Activated T-cell treated with anti-CD3 and anti-CD28 coated beads, Interleukin-2, amount 50 U/mL, for 4 hours (primary cell): ENCODE measurements at regions not wholly inside any gene's neighbourhood (a gene's known extent, or its start where the extent isn't known, plus 50 kb on each side); places are given as distances from the start of the nearest gene placed in this dataset.

Experiments used
- ATAC-seq, 2 donors: fragments of 200-7000 bp; cut with Tn5 transposase; one replicate each; pipeline ENCODE4 v1.10.0; 2021
- DNase-seq: peaks from one replicate; pipeline ENCODE4 v3.0.0-alpha.2; 2020
- H3K27me3 Mint-ChIP-seq: one replicate; pipeline ENCODE4 v1.8.0; 2021; ENCODE audit warnings: low read depth, mixed read lengths
- H3K36me3 Mint-ChIP-seq: one replicate; pipeline ENCODE4 v1.8.0; 2022; ENCODE audit warnings: mixed read lengths; ENCODE audit not compliant: insufficient read depth
- H3K4me1 Mint-ChIP-seq: one replicate; pipeline ENCODE4 v1.8.0; 2021; ENCODE audit warnings: low read depth, mixed read lengths
- H3K4me3 Mint-ChIP-seq: one replicate; pipeline ENCODE4 v1.8.0; 2021; ENCODE audit warnings: mild to moderate bottlenecking, moderate library complexity, mixed read lengths
- H3K9me3 Mint-ChIP-seq: one replicate; pipeline ENCODE4 v1.8.0; 2021; ENCODE audit warnings: mixed read lengths

DNA sequence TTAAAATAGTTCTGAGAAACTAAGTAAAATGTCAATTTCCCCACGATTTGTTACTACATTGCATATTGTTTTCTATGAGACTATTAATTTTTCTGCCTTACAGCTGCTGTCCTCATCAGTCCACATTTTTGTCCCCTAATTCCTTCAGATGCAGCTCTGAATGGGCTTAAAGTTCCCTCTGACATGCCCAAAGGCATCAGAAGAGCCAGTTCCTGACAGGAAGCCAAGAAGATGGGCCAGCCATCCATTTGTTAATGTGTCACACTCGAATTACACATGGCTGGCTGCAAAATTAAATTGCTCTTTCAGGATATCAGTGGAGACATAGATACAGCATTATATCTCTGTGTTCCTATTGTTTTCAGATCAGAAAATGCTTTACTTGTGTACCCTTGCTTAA is 1223.0 kb downstream of the EPHA7 start:
- Mint-ChIP-seq H3K36me3 (no peaks in the 10 kb centered on the region), H3K4me1 (no peaks in the 10 kb centered on the region), H3K4me3 (no peak overlapping the region), H3K9me3 (peaks cover under 1% of the 10 kb centered on the region), H3K27me3 (no peaks in the 10 kb centered on the region)
- DNase-seq: no peak
- no peak for ATAC-seq

DNA sequence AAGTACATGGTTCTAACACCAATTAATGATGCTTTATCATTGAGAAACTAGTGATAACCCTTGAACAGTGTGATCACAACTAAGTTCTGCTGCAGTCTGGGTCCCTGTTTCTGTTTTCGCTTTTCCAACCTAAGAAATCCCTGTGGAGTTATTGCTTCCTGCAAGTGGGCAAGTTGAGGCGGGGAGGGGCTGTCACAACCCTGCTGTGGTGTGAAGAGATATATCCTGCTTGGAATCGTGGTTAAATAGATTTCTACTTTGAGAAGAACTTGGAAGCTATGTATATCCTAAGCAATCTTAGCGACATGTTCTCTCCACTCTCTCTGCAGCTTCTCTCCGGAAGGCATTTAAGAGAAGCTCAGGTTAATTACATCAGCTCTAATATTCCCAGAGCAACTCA is 1223.6 kb downstream of the EPHA7 start:
- Mint-ChIP-seq H3K4me3 (no peak overlapping the region), H3K4me1 (no peaks in the 10 kb centered on the region), H3K27me3 (no peaks in the 10 kb centered on the region), H3K9me3 (no peaks in the 10 kb centered on the region), H3K36me3 (no peaks in the 10 kb centered on the region)
- DNase-seq: no peak
- no peak for ATAC-seq

DNA sequence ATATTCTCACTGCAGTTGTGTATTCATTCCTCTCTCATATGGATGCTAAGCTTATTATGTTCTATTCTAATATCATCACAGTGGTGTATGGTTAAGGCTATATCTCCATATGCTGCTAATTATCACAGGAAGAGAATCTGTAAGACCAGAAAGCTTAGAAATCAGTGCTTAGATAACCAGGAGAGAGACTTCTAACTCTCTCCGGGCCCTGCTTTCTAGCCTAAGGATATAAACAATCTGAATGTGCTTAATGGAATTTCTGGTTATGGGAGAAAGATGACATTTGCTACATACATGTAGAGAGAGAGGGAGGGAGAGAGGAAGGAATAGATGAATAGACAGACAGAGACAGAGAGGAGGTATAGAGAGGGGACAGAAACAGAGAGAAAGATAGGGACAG is 1231.3 kb downstream of the EPHA7 start:
- H3K9me3 Mint-ChIP-seq: peaks cover 5% of the 10 kb centered on the region
- DNase-seq (no peak), ATAC-seq (no peak)
- H3K27me3 Mint-ChIP-seq: no peaks in the 10 kb centered on the region
- no peaks in the 10 kb centered on the region for H3K36me3 Mint-ChIP-seq
- H3K4me3 Mint-ChIP-seq: no peak overlapping the region
- H3K4me1 Mint-ChIP-seq: no peaks in the 10 kb centered on the region

DNA sequence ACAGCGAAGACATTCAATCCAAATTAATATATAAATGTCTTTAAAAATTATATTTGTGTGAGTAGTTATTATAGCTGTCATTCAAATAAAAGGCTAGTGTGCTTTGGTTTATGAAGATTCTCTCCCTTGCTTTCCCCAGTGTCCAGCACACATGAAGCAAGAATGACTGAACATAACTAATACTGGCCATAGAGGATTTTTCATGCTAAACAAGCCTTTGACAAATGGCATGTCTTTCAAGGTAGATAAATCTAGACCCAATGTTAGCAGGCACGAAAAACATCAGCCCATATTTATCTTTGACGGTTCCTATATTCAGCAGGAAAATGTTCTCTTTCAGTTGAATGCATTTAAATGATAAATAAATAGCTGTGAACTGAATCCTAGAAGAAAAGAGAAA is 1234.4 kb downstream of the EPHA7 start:
- Mint-ChIP-seq H3K4me1 (no peaks in the 10 kb centered on the region), H3K4me3 (no peak overlapping the region), H3K27me3 (no peaks in the 10 kb centered on the region), H3K9me3 (peaks cover 5% of the 10 kb centered on the region), H3K36me3 (no peaks in the 10 kb centered on the region)
- DNase-seq: no peak
- no peak for ATAC-seq

DNA sequence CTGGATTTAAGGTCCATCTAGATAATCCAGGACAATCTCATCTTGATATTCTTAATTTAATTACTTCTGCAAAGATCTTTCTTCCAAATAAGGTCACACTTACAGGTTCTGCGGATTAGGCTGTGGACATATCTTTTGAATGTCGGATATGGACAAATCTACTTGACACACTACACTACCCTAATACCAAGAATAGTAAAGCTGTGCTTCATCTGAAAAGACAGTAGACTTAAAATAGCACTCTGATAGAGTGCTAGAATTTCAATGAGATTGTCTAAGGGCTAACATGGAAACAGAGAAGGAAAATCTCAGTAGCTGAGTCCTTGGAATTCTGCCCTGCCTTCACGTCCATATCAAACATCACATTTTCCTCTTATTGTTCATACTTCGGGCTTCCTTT is 1238.0 kb downstream of the EPHA7 start:
- DNase-seq (no peak), ATAC-seq (no peak)
- peaks cover 6% of the 10 kb centered on the region for H3K9me3 Mint-ChIP-seq
- H3K4me3 Mint-ChIP-seq: no peak overlapping the region
- no peaks in the 10 kb centered on the region for H3K27me3 Mint-ChIP-seq
- no peaks in the 10 kb centered on the region for H3K4me1 Mint-ChIP-seq
- H3K36me3 Mint-ChIP-seq: no peaks in the 10 kb centered on the region

DNA sequence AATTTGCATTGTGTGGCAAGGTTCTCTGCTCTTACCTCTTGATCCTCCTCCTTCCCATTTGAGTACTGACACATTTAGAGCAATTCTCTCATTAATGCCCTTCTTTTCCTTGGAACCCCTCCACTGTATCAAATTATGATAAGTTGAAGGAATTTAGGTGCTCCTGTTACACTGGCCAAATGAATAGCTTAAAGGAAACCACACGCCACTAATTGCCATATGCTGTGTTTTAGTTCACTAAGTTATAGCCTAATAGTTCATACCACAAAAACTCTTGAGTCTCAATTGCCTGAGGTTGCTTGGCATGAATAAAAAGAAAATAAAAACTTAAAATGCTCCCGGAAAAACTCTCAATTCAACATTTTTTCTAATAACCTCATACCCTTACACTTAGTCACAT is 1239.3 kb downstream of the EPHA7 start:
- Mint-ChIP-seq H3K9me3 (peaks cover 10% of the 10 kb centered on the region), H3K4me1 (no peaks in the 10 kb centered on the region), H3K4me3 (no peak overlapping the region), H3K36me3 (no peaks in the 10 kb centered on the region), H3K27me3 (no peaks in the 10 kb centered on the region)
- DNase-seq: no peak
- no peak for ATAC-seq

DNA sequence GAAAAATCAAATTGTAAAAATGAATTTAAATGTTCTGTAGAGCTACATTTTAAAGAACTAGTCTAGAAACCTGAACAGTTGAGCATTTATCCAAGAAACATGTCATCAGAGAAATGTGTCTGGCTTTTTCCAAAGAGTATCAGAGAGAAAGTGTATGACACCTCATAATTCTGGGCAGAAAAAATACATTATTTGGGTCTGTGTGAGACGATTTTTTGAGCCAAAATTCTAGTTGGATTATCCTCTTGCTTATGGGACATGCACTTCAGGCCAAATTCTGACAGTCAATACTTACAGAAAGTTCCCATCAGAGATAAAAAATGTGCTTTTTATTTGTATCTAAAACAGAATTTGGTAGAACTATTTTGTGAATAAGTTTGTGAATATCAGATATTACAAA is 1242.7 kb downstream of the EPHA7 start:
- Mint-ChIP-seq H3K36me3 (no peaks in the 10 kb centered on the region), H3K9me3 (peaks cover 10% of the 10 kb centered on the region), H3K4me1 (no peaks in the 10 kb centered on the region), H3K27me3 (no peaks in the 10 kb centered on the region), H3K4me3 (no peak overlapping the region)
- DNase-seq (no peak), ATAC-seq (no peak)

DNA sequence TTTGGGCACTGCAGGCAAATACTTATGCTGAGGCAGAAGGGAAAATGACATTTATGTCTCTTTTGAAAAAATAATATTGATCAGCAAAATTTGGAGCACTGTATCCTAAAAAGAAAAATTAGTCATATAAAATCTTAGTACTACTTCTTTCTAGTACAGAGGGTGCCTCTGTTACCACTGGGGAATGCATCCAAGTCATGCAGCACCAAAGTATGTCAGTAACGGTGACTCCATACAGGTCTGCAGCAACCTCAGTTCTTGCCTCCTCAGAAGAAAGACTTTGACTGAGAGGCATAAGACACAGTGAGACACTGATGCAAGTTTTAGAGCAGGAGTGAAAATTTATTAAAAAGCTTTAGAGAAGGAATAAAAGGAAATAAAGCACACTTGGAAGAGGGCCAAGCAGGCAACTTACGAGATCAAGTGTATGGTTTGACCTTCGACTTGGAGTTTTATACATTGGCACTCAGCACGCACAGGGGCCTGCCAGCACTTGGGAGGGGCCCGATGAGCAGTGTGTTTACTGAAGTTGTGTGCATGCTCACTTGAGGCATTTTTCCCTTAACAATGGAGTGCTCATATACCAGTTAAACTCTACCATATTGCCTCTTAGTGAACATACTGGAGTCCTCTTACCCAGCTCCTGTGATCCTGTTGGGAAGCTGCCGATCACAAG is 1244.8 kb downstream of the EPHA7 start:
- Mint-ChIP-seq H3K9me3 (peaks cover 10% of the 10 kb centered on the region), H3K4me3 (no peak overlapping the region), H3K4me1 (no peaks in the 10 kb centered on the region), H3K27me3 (no peaks in the 10 kb centered on the region), H3K36me3 (no peaks in the 10 kb centered on the region)
- no peak for ATAC-seq
- no peak for DNase-seq

DNA sequence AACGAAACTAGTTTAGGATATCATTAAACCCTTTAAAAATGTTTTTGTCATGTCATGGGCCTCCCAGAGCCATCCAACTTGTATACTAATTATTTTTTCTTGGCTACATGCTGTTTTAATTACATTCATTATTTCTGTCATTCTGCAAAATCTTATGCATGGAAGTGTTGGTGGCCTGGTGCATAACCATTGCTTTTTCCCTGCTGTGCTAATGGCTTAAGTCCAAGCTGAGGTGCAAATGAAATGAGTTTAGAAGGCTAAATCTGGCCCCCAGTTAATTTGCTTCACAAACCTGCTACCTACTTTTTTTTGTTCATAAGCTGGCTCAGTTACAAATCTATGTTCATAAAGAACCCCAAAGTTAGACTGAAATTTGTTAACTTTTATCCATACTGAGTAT is 1249.9 kb downstream of the EPHA7 start:
- Mint-ChIP-seq H3K9me3 (peaks cover 9% of the 10 kb centered on the region), H3K4me3 (no peak overlapping the region), H3K4me1 (no peaks in the 10 kb centered on the region), H3K36me3 (no peaks in the 10 kb centered on the region), H3K27me3 (no peaks in the 10 kb centered on the region)
- ATAC-seq: no peak
- no peak for DNase-seq

DNA sequence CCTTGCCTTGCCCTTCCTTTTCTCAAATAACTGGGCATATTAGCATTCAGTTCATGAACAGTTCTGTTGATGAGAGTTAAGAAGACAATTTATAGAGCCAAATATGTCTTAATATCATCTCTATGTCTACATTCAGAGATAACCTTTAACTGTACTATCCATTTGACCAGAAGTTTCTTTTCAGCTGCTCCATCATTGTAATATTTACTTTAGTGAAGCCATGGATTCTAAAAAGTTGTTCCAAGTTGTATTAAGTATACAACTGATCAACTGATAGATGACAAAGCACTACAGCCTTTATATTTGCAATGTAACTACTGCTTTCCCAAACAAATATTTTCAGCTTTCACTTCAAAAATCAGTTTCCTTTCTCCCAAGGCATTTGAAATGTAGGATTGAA is 1252.7 kb downstream of the EPHA7 start:
- H3K36me3 Mint-ChIP-seq: no peaks in the 10 kb centered on the region
- ATAC-seq (no peak), DNase-seq (no peak)
- no peaks in the 10 kb centered on the region for H3K4me1 Mint-ChIP-seq
- no peak overlapping the region for H3K4me3 Mint-ChIP-seq
- H3K9me3 Mint-ChIP-seq: peaks cover 10% of the 10 kb centered on the region
- no peaks in the 10 kb centered on the region for H3K27me3 Mint-ChIP-seq

DNA sequence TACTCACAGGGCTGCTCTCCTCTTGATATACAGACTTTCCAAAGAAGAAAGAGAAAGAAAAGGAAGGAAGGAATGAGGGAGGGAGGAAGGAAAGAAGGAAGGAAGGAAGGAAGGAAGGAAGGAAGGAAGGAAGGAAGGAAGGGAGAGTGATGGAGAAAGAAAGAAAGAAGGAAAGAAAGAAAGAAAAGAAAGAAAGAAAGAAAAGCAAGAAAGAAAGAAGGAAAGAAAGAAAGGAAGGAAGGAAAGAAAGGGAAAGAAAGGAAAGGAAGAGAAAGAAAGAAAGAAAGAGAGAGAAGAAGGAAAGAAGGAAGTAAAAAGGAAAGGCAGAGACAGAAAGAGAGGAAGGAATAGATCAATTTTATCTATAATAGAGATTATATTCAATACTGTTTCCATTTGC is 1257.4 kb downstream of the EPHA7 start:
- Mint-ChIP-seq H3K27me3 (no peaks in the 10 kb centered on the region), H3K36me3 (no peaks in the 10 kb centered on the region), H3K4me3 (no peak overlapping the region), H3K9me3 (peaks cover 12% of the 10 kb centered on the region), H3K4me1 (no peaks in the 10 kb centered on the region)
- DNase-seq (no peak), ATAC-seq (no peak)

DNA sequence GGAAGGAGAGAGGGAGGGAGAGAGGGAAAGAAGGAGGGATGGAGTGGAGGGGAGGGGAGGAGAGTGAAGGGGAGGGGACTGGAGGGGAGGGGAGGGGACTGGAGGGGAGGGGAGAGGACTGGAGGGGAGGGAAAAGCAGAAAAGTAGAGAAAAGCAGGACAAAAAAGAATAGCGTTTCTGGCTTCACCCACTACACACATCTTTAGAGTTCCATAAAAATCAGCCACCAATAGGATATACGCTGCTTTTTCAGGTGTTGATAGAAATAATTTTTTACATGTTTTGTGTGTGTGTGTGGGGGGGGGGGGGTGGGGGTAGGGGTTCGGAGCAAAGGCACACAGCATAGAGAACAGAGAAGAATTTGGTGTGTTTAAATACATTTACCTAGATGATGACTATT is 1259.1 kb downstream of the EPHA7 start:
- no peak for ATAC-seq
- H3K27me3 Mint-ChIP-seq: no peaks in the 10 kb centered on the region
- no peaks in the 10 kb centered on the region for H3K36me3 Mint-ChIP-seq
- no peak overlapping the region for H3K4me3 Mint-ChIP-seq
- H3K4me1 Mint-ChIP-seq: no peaks in the 10 kb centered on the region
- DNase-seq: no peak
- peaks cover 18% of the 10 kb centered on the region for H3K9me3 Mint-ChIP-seq

DNA sequence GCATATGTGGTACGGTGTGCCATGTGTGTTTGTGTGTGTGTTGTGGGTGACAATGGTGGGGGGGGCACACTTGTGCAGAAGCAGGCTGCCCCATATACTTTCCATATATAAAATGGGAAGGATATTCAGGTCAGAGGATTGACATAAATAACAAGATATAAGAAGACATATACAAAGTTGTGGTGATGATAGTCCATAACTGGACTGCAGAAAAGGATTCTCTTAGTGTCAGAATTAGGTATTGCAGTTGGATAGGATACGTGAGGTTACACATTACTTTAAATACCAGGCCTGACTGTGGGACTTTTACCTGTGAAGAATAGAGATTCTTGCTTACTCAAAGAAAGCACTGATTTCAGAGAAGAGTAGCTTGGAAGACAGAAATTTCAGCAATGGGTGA is 1260.3 kb downstream of the EPHA7 start:
- no peak for ATAC-seq
- no peaks in the 10 kb centered on the region for H3K4me1 Mint-ChIP-seq
- H3K27me3 Mint-ChIP-seq: no peaks in the 10 kb centered on the region

DNA sequence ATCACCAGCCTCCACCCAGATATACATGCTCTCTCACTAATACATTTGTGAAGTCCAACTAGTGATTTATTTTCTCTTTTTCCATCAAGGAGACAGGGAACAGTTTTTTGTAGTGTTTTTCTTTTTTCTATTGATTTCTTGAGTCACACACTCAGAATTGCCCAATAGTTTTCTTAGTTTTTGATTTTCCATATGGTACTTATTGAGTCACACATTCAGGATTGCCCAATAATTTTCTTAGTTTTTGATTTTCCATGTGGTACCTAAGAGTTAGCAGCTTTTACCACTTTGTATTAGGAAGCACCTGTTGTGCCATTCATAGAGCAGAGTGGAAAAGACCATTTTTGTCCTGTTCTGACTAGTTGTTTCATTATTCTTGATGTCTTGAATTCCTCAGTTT is 1268.8 kb downstream of the EPHA7 start:
- ATAC-seq (no peak), DNase-seq (no peak)
- no peaks in the 10 kb centered on the region for H3K27me3 Mint-ChIP-seq
- peaks cover 4% of the 10 kb centered on the region for H3K9me3 Mint-ChIP-seq
- H3K4me1 Mint-ChIP-seq: no peaks in the 10 kb centered on the region
- no peak overlapping the region for H3K4me3 Mint-ChIP-seq
- no peaks in the 10 kb centered on the region for H3K36me3 Mint-ChIP-seq

More for the DNA sequence above, 1260.3 kb downstream of the EPHA7 start:
- Mint-ChIP-seq H3K9me3 (peaks cover 13% of the 10 kb centered on the region), H3K36me3 (no peaks in the 10 kb centered on the region), H3K4me3 (no peak overlapping the region)
- DNase-seq: no peak

DNA sequence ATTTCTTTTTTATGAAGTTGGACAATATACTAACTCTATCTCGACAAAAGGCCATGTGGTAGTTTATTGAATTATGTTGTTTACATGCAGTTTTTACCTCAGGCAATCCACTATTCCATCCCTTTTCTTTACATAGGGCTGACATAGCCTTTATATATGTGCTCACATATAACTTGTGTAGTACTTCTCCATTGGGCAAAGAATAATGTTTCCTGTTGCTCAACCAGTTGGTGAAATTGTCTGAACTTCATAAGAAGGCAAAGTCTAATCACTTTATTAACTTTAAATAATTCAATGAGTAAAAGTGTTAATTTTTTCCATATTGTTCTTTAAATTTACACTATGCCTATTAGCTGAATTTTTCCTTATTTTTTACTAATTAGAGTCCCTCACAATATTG is 1272.1 kb downstream of the EPHA7 start:
- DNase-seq: no peak
- Mint-ChIP-seq H3K4me3 (no peak overlapping the region), H3K9me3 (peaks cover 4% of the 10 kb centered on the region), H3K4me1 (no peaks in the 10 kb centered on the region), H3K27me3 (no peaks in the 10 kb centered on the region), H3K36me3 (no peaks in the 10 kb centered on the region)
- ATAC-seq: no peak

DNA sequence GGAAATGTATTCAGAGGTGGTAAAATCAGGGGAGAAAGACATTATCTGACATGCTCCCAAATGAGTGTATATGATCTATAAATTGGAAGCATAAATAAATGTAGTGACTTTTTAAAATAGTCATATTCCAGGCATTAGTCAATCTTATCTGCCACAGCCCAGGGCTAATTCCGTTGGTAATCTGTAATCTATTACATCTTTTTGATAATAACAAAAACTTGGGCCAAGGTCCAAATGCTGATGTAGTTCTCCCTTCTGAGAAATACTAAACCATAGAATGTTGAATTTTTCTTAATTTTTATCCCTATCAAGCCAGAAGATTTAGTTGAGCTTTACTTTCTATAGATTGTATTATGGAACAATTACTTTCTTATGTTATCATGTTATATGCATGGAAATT is 1279.8 kb downstream of the EPHA7 start:
- H3K4me1 Mint-ChIP-seq: no peaks in the 10 kb centered on the region
- DNase-seq: no peak

More for the DNA sequence above, 1279.8 kb downstream of the EPHA7 start:
- no peak for ATAC-seq
- no peaks in the 10 kb centered on the region for H3K27me3 Mint-ChIP-seq
- H3K36me3 Mint-ChIP-seq: no peaks in the 10 kb centered on the region
- H3K4me3 Mint-ChIP-seq: no peak overlapping the region
- H3K9me3 Mint-ChIP-seq: peaks cover 18% of the 10 kb centered on the region
